Parathyroid adenoma (tissue), 2 donors: ENCODE measurements at regions not wholly inside any gene's neighbourhood (a gene's known extent, or its start where the extent isn't known, plus 50 kb on each side); places are given as distances from the start of the nearest gene placed in this dataset.

Source experiments
- H2AFZ ChIP-seq: fragments of 300-600 bp; sonication (generic); one replicate; pipeline ENCODE4 v1.7.0; 2017; ENCODE audit warnings: antibody characterized with exemption, mild to moderate bottlenecking
- H3K27ac ChIP-seq: fragments of 300-600 bp; sonication (generic); one replicate; pipeline ENCODE4 v1.7.0; 2017
- H3K27me3 ChIP-seq: fragments of 300-600 bp; sonication (generic); one replicate; pipeline ENCODE4 v1.7.0; 2017; ENCODE audit warnings: low read length; ENCODE audit not compliant: control insufficient read depth, insufficient read depth
- H3K36me3 ChIP-seq: fragments of 300-600 bp; sonication (generic); one replicate; pipeline ENCODE4 v1.7.0; 2017; ENCODE audit warnings: low read length; ENCODE audit not compliant: control insufficient read depth, insufficient read depth
- H3K4me1 ChIP-seq: fragments of 300-600 bp; sonication (generic); one replicate; pipeline ENCODE4 v1.7.0; 2017; ENCODE audit warnings: control low read depth
- H3K4me2 ChIP-seq: fragments of 300-600 bp; sonication (generic); one replicate; pipeline ENCODE4 v1.7.0; 2017; ENCODE audit warnings: low read length
- H3K4me3 ChIP-seq: fragments of 300-600 bp; sonication (generic); one replicate; pipeline ENCODE4 v1.7.0; 2017; ENCODE audit warnings: low read depth, low read length
- H3K79me2 ChIP-seq: fragments of 300-600 bp; sonication (generic); one replicate; pipeline ENCODE4 v1.7.0; 2017; ENCODE audit warnings: control low read depth
- H3K9ac ChIP-seq: fragments of 300-600 bp; sonication (generic); one replicate; pipeline ENCODE4 v1.7.0; 2017; ENCODE audit warnings: mild to moderate bottlenecking
- H3K9me3 ChIP-seq: fragments of 300-600 bp; sonication (generic); one replicate; pipeline ENCODE4 v1.7.0; 2017; ENCODE audit warnings: low read length; ENCODE audit not compliant: control insufficient read depth
- TF ChIP-seq, protein P1 (sequence below): fragments of 300-600 bp; sonication (generic); IDR thresholded peaks from one replicate; pipeline ENCODE4 v1.7.0; 2017; ENCODE audit warnings: antibody characterized with exemption, mild to moderate bottlenecking
- donor health status: primary hyperparathyroidism.

DNA sequence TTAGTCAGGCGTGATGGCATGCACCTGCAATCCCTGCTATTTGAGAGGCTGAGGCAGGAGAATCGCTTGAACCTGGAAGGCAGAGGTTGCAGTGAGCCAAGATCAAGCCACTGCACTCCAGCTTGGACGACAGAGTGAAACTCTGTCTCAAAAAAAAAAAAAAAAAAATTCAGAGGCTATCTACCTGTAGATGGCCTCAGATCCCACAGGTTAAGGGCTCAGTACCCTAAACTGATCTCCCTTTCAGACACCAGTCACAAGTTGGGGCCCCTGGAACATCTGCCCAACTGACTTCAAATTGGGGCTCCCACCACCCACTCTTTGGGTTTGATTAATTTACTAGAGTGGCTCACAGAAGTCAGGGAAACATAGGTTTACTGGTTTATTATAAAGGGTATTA, 65.4 kb upstream of the ERCC6L2 start:
- Histone ChIP-seq H3K27ac (no peak overlapping the region), H3K4me2 (no peak overlapping the region), H3K27me3 (no peaks in the 10 kb centered on the region), H3K4me1 (no peaks in the 10 kb centered on the region), H3K9ac (no peak overlapping the region), H2AFZ (no peak overlapping the region), H3K9me3 (no peaks in the 10 kb centered on the region), H3K79me2 (no peaks in the 10 kb centered on the region), H3K36me3 (no peaks in the 10 kb centered on the region), H3K4me3 (no peak overlapping the region)
- TF ChIP-seq, protein P1, sequence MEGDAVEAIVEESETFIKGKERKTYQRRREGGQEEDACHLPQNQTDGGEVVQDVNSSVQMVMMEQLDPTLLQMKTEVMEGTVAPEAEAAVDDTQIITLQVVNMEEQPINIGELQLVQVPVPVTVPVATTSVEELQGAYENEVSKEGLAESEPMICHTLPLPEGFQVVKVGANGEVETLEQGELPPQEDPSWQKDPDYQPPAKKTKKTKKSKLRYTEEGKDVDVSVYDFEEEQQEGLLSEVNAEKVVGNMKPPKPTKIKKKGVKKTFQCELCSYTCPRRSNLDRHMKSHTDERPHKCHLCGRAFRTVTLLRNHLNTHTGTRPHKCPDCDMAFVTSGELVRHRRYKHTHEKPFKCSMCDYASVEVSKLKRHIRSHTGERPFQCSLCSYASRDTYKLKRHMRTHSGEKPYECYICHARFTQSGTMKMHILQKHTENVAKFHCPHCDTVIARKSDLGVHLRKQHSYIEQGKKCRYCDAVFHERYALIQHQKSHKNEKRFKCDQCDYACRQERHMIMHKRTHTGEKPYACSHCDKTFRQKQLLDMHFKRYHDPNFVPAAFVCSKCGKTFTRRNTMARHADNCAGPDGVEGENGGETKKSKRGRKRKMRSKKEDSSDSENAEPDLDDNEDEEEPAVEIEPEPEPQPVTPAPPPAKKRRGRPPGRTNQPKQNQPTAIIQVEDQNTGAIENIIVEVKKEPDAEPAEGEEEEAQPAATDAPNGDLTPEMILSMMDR = no peak

- TF ChIP-seq, protein P1 = no peak
- no peaks in the 10 kb centered on the region for H3K9me3 ChIP-seq
- no peaks in the 10 kb centered on the region for H3K79me2 ChIP-seq
- H3K9ac ChIP-seq = no peak overlapping the region
- no peak overlapping the region for H3K4me3 ChIP-seq
- H3K27ac ChIP-seq = no peak overlapping the region
- no peaks in the 10 kb centered on the region for H3K27me3 ChIP-seq
- no peaks in the 10 kb centered on the region for H3K36me3 ChIP-seq
- no peak overlapping the region for H3K4me2 ChIP-seq
- H3K4me1 ChIP-seq = no peaks in the 10 kb centered on the region
- H2AFZ ChIP-seq = no peak overlapping the region
Measured at GRCh38 chr9:95809686-95810085, 65.8 kb upstream of the ERCC6L2 start.

DNA sequence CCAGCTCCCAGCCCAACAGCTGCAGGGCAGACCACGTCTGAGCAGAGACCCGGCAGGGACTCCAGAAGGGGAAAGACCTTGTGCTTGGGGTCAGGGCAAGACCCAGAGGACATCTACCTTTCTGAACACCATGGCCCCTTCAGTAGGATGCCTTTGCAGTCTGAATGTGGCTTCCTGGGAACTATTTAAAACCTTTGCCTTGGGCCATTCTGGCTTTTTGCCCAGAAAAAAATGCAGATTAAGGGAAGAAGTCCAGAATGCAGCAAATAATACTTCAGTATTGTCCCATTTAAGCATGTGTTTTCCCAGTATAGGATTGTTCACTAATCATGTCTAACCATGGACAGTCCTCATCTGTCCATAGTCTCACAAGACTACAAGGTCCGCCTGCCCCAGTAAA, 67.5 kb upstream of the ERCC6L2 start:
- Histone ChIP-seq H3K9ac (no peak overlapping the region), H3K4me1 (no peaks in the 10 kb centered on the region), H2AFZ (no peak overlapping the region), H3K27ac (no peak overlapping the region), H3K27me3 (no peaks in the 10 kb centered on the region), H3K9me3 (no peaks in the 10 kb centered on the region), H3K36me3 (no peaks in the 10 kb centered on the region), H3K79me2 (no peaks in the 10 kb centered on the region), H3K4me3 (no peak overlapping the region), H3K4me2 (no peak overlapping the region)
- TF ChIP-seq, protein P1 = no peak

- H3K36me3 ChIP-seq = no peaks in the 10 kb centered on the region
- TF ChIP-seq, protein P1 = no peak
- H3K27me3 ChIP-seq = no peaks in the 10 kb centered on the region
- H3K4me2 ChIP-seq = no peak overlapping the region
- no peaks in the 10 kb centered on the region for H3K79me2 ChIP-seq
- H3K9ac ChIP-seq = no peak overlapping the region
- no peaks in the 10 kb centered on the region for H3K9me3 ChIP-seq
- H3K4me1 ChIP-seq = no peaks in the 10 kb centered on the region
- no peak overlapping the region for H2AFZ ChIP-seq
- no peak overlapping the region for H3K27ac ChIP-seq
- no peak overlapping the region for H3K4me3 ChIP-seq
Measured at GRCh38 chr9:95807326-95807947, 68.1 kb upstream of the ERCC6L2 start.

DNA sequence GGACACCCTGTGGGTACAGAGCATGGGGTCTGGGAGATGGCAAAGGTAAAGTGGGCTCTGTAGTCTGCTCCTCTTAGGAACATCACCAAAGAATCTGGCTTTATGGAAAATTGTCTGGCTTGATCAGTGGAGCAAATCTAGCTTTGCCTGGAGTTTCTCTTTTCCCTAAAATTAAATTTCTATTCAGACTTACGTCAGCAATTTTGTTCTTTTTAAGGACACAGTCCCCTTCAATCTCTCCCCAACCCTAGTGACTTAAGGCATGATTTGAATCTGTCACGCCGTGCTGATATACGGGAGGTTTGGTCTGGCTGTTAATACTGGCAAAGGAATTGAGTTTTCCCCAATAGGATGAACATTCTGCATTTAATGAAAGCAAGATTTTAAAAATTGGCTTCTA, 72.3 kb upstream of the ERCC6L2 start:
- H3K79me2 ChIP-seq = no peaks in the 10 kb centered on the region
- no peak overlapping the region for H3K4me3 ChIP-seq
- no peak overlapping the region for H3K27ac ChIP-seq
- H2AFZ ChIP-seq = no peak overlapping the region
- TF ChIP-seq, protein P1 = no peak
- no peak overlapping the region for H3K9ac ChIP-seq
- H3K9me3 ChIP-seq = no peaks in the 10 kb centered on the region
- H3K4me1 ChIP-seq = no peaks in the 10 kb centered on the region
- H3K36me3 ChIP-seq = no peaks in the 10 kb centered on the region
- H3K4me2 ChIP-seq = no peak overlapping the region
- no peaks in the 10 kb centered on the region for H3K27me3 ChIP-seq
